ENCODE measurements at regions not wholly inside any gene's neighbourhood (a gene's known extent, or its start where the extent isn't known, plus 50 kb on each side); places are given as distances from the start of the nearest gene placed in this dataset.

GRCh38 chr4:58275856-58276255, 1165.7 kb upstream of the IGFBP7 start:
- intact Hi-C loops (cut with micrococcal nuclease; ENCODE audit: unreplicated experiment) = no loop called here
- WGBS (ENCODE audit: low lambda C conversion rate) = 4% methylated on average over 1 of the region's 1 CpG
- no peaks in the 10 kb centered on the region for H4K20me1 ChIP-seq (ENCODE audit: insufficient read depth, low read length)
- no peaks in the 10 kb centered on the region for H3K4me1 ChIP-seq (ENCODE audit: insufficient read depth, low read length)
- no peak overlapping the region for H3K27ac ChIP-seq (ENCODE audit: extremely low read length, insufficient read depth, low read length)
- H3K36me3 ChIP-seq (replicated peaks in 1 of 2; ENCODE audit: control insufficient read depth in 1 of 2, insufficient read depth in 2 of 2, low read length in 2 of 2) = no peaks in the 10 kb centered on the region
- H3K9ac ChIP-seq (ENCODE audit: insufficient read depth, low read depth, low read length) = no peak overlapping the region
- in situ Hi-C loops (cut with HindIII; ENCODE audit: extremely low pct_ligation_motif_present, low pct_unique_long_range_greater_than_20kb) = no loop called here
- no peak overlapping the region for H3K4me3 ChIP-seq (replicated peaks in 1 of 3; ENCODE audit: insufficient read depth in 1 of 3, low read depth in 2 of 3, low read length in 3 of 3)
- no peak for TF ChIP-seq TOE1 (CRISPR knock-in tag; IDR thresholded peaks at IDR 0.05)
- no peak for TF ChIP-seq DNMT1 (CRISPR knock-in tag; IDR thresholded peaks at IDR 0.05)
- TF ChIP-seq ZNF256 (CRISPR knock-in tag; conservative IDR thresholded peaks at IDR 0.05) = no peak
- TF ChIP-seq HMGA1 (CRISPR knock-in tag; conservative IDR thresholded peaks at IDR 0.05) = no peak
- H3K9me3 ChIP-seq (ENCODE audit: low read length) = peaks cover 73% of the 10 kb centered on the region
- H2AFZ ChIP-seq (ENCODE audit: low read length) = no peak overlapping the region
- DNase-seq (ENCODE audit: low spot score) (no peak), FAIRE-seq (no peak), ATAC-seq (no peak)
- ChIA-PET POLR2A (no interaction called here), CTCF (ENCODE audit: low intra/inter-chr PET ratio, low total read pairs) (no interaction called here)
- no TSS peak for BruUV-seq (replicated peaks)
- no peaks in the 10 kb centered on the region; a peak in 1 of 5 replicates for H3K27me3 ChIP-seq (ENCODE audit: control insufficient read depth in 1 of 2, insufficient read depth in 2 of 2, low read length in 2 of 2)
- no peak overlapping the region for H3K4me2 ChIP-seq (ENCODE audit: low read depth, low read length)
- no peaks in the 10 kb centered on the region for H3K79me2 ChIP-seq (ENCODE audit: insufficient read depth, low read length)

GRCh38 chr4:58274553-58274952, 1164.4 kb upstream of the IGFBP7 start:
- Histone ChIP-seq H3K4me1 (ENCODE audit: insufficient read depth, low read length) (no peaks in the 10 kb centered on the region), H3K79me2 (ENCODE audit: insufficient read depth, low read length) (no peaks in the 10 kb centered on the region), H3K36me3 (replicated peaks in 1 of 2; ENCODE audit: control insufficient read depth in 1 of 2, insufficient read depth in 2 of 2, low read length in 2 of 2) (no peaks in the 10 kb centered on the region), H3K4me2 (ENCODE audit: low read depth, low read length) (no peak overlapping the region), H3K9me3 (ENCODE audit: low read length) (peaks cover 75% of the 10 kb centered on the region), H3K4me3 (replicated peaks in 1 of 3; ENCODE audit: insufficient read depth in 1 of 3, low read depth in 2 of 3, low read length in 3 of 3) (no peak overlapping the region), H3K27me3 (ENCODE audit: control insufficient read depth in 1 of 2, insufficient read depth in 2 of 2, low read length in 2 of 2) (no peaks in the 10 kb centered on the region; a peak in 1 of 5 replicates), H4K20me1 (ENCODE audit: insufficient read depth, low read length) (no peaks in the 10 kb centered on the region), H3K9ac (ENCODE audit: insufficient read depth, low read depth, low read length) (no peak overlapping the region), H3K27ac (ENCODE audit: extremely low read length, insufficient read depth, low read length) (no peak overlapping the region), H2AFZ (ENCODE audit: low read length) (no peak overlapping the region)
- ChIA-PET POLR2A (no interaction called here), CTCF (ENCODE audit: low intra/inter-chr PET ratio, low total read pairs) (no interaction called here)
- ATAC-seq (no peak), DNase-seq (ENCODE audit: low spot score) (no peak), FAIRE-seq (no peak)
- BruUV-seq (replicated peaks) = no TSS peak
- in situ Hi-C loops (cut with HindIII; ENCODE audit: extremely low pct_ligation_motif_present, low pct_unique_long_range_greater_than_20kb) (no loop called here), intact Hi-C loops (cut with micrococcal nuclease; ENCODE audit: unreplicated experiment) (no loop called here)
- TF ChIP-seq ZBTB37 (CRISPR knock-in tag; IDR thresholded peaks at IDR 0.05) = no peak
- TF ChIP-seq KAT8 (CRISPR knock-in tag; IDR thresholded peaks at IDR 0.05) = no peak
- TF ChIP-seq MIER3 (CRISPR knock-in tag; IDR thresholded peaks at IDR 0.05; ENCODE audit: borderline replicate concordance) = no peak
- 32% methylated on average over 5 of the region's 5 CpGs for WGBS (ENCODE audit: low lambda C conversion rate)

Data from HepG2 (cell line).